DMS 273 treated with DMSO at 0.1 percent for 48 hours (cell line): ENCODE measurements at regions not wholly inside any gene's neighbourhood (a gene's known extent, or its start where the extent isn't known, plus 50 kb on each side); places are given as distances from the start of the nearest gene placed in this dataset.

Experiments
- DNase-seq: peaks from one replicate; lab custom pipeline; 2025; lab: John Stamatoyannopoulos, UW

DNA sequence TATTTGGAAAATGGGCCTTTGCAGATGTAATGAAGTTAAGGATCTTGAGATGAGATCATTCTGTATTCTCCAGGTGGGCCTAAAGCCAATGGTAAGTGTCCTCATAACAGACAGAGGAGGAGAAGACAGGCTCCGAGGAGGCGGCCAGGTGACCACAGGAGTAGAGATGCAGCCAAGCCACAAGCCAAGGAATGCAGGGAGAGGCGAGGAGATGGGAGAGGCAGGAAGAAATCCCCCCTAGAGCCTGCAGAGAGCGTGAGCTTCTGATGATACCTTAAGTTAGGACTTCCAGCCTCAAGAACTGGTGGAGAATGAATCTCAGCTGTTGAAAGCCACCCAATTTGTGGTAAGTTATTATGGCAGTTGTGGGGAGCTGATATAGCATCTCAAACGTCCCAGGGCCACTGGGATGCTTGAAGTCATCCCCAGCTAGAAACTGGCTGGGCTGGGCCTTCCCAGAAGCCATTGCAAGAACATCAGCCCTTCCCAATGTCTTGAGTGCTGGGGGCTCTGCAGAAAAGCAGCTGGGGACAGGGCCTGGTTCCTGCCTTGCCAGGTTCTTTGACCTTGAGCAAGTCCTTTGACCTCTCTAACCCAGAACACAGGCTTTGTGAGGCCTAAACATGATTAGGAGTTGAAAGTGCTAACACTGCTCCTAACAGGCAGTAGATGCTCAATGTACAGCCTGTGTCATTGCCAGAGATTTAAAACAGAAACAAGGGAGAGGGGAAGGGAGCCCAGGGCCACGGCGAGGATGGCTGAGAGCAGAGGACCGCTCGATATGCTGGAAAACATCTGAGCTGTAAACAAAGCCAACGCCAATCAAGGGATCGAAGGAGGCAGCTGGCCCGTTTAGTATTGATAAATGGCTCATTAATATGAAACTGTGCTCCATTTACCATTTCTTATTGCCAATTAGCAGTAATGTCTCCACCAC lies 632.3 kb downstream of the TBC1D22A start:
- DNase-seq: no peak

DNA sequence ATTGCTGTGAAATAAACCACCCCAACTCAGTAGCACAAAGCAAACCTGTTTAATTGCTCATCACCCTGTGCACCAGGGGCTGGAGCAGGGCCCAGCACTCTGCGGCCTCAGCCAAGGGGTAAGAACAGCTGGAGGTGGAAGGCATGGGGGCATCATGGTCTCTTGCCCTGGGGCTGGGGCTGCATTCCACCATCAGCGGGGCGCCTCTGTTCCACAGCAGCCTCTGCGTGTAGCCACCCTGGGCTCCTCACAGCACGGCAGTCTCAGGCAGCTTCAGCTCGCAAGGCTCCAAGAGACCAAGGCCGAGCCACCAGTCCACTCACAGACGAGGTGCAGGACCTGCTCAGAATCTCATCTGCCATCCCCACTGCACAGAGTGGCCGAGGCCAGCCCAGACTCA lies 630.7 kb downstream of the TBC1D22A start:
- DNase-seq: no peak

DNA sequence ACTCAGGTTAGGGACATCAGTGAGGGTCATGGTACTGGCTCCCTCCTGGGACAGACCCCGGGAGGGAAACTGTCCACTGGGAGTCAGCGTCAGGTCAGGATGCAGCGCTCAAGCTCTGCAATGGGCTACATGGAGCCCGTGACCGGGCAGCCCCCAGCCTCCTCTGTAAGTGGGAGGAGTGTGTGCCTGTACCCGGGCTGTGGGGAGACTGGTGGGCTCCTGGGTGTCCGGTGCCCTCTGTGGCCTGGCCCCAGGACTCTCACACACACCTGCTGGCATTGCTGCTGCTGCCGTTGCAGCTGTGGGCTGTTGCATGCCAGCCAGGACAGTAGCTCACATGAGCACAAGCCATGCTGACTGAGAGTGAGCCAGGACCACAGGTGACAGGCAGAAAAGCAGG lies 630.3 kb downstream of the TBC1D22A start:
- no peak for DNase-seq

DNA sequence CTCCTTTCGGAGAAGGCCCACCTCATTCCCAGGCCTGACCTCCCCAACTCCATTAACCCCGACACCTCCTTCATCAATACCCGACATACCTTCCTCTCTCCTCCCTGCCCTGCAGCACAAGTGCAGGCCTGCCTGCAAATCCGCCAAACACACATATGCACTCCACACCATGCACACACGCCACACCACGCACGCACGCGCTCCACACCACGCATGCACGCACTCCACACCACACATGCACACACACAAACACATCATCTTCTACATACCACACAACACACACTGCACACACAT lies 629.6 kb downstream of the TBC1D22A start:
- DNase-seq: no peak

DNA sequence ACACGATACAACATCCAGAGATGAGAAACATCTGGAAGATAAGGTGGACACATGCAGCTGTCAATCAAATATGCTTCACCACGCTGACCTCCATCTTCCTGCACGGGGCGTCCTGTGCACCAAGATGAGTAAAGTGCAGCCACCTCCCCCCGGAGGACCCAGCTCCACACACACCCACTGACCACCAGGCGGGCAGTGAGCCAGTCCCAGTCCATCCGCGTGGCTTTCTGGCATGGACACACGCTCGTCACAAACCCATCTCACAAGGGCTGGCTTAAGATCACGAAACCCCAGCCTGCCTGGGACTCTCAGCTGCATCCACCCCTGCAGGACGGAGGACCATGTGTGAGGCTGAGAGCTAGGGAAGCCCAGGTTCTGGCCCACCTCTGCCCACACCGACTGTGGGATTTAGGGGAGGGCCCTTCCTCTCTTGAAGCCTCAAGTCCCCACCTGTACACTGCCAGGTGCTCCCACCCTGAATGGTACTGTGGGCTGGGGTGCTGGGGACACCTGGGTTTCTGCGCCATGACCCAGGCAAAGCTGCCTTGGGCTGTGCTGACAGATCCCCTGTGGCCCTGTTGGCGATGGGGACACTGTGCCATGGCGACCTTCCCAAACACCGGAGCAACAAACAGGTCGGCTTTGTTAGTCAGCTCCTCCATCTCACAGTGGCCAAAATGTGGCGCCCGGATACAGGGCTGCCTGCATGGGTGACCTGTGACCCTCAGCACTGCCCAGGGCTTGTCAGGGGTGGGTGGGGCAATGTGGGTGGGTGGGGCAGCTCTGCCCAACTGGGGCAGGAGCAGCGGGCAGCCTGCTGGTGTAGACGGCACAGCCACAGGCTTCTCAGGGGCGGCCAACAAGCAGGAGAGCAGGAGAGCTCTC lies 629.0 kb downstream of the TBC1D22A start:
- no peak for DNase-seq

DNA sequence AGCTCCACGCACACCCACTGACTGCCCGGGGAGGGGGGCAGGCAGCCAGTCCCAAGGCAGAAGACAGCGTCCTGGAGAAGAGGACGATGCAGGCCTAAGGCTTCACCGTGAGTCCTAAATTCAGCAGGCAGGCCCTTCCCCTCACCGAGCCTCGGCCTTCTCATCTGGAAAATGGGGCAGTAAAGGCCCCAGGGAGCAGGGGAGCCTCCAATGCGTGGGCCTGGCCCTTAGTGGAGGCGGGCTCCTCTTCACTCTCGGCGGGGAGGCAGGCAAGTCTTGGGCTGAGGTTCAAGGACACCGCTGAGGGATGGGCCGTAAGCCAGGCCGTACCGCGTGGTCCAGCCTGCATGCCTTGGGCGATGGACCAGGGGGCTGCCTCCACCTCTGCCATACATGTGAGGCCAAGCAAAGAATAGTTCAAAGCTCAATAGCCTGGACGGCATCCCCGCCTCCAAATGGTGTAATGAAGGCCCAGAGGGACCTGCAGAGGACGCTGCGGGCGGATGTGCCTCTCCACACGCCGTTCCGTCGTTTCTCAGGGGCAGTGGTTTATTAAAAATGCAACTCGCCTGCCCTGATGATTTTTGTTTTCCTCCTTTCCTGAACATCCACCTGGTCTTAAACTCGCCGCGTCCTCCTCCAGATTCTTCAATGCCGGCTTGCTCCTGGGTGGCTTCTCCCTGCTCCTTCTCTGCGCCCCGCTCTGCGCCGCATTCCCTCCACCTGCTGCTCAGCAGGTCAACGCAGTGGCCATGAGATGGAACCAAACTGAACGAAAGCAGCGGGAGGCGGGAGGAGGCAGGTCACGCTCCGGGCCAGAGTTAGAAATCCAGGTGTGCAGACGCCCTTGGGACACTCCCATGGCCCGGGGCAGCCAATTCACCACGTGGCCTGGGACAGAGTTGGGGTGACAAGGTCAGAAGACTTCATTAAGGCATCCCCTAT lies 627.8 kb downstream of the TBC1D22A start:
- DNase-seq: no peak

DNA sequence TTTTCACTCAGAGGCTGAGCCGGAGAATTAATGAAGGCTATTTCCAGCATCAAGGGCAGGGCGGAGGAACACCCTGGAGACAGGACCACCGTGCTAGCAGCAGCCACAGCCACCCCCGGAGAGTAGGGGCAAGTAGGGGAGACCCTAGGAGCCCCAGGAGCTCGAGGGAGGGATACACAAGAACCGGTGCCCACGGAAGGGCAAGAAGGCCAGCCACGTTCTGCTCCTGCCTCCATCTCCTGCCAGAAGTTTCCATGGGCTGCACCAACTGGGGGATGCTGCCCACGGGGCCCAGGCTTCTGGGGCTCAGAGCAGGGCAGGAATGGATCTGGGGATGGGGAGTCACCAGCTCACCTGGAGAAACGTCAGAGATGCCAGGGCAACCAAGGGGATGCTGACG lies 626.8 kb downstream of the TBC1D22A start:
- DNase-seq: no peak

DNA sequence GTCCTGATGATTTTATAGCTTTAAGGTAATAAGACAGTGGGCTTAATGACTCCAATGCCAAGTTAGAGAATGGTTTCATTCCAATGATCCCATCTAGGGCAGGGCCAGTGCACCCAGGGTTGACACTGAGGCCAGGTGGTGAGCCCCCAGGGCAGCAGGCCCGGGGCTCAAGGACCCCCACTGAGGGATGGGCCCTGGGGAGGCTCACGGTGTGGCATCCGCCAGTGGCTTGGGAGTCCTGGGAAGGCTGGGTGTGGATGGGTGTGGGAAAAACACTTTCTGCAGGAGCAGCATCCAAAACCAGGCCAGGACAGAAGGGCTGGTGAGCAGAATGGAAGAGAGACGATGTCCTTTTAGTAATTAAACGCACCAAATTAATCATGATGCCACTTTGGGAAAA lies 626.3 kb downstream of the TBC1D22A start:
- no peak for DNase-seq

DNA sequence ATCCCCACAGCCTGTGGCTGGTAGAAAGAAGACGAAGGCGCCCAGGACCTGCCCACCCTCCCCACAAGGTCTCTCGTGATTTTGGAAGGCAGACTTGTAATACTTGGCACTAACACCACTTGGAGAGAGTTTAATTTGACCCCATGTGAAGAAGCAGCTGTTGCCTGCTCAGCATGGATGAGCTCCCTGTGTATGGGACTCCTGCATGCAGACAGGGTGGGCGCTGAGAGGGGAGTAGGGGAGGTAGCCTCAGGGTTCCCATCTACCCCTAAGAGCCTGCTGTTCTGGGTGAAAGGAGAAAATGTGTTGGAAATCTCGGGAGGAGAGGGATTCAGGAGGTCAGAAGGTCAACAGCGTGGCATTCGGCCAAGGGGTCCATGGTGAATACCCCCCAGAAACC lies 625.9 kb downstream of the TBC1D22A start:
- no peak for DNase-seq

DNA sequence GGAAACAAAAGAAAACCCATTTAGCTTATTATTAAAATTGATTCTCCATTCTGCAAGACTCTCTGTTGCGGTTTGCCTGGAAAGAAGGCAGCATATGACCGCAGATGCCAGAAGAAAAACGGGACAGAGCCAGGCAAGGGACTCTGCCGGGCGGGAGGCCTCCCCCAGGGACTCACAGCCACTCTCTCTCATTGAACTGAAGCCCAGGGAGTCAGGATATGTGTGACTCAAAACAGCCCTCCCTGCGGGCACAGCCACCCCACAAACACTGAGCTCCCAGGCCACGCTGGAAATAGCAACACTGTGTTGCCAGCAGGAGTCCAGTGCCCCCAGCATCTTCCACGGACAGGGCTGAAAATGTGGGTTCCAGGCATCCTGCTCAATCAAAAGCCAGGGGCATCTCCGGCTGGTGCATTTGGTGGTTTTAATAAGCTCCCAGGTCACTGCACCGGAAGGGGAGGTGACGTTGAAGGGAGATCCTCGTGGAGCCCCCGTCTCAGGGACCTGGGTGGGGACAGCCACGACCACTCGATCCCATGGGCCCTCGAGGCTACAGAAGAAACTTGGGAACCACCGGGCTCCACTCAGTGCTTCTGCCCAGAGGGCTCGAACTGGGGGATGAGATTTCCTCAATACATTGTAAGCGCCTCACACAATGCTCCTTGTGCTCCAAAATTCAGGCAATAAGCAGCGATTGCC lies 624.5 kb downstream of the TBC1D22A start:
- DNase-seq: no peak

DNA sequence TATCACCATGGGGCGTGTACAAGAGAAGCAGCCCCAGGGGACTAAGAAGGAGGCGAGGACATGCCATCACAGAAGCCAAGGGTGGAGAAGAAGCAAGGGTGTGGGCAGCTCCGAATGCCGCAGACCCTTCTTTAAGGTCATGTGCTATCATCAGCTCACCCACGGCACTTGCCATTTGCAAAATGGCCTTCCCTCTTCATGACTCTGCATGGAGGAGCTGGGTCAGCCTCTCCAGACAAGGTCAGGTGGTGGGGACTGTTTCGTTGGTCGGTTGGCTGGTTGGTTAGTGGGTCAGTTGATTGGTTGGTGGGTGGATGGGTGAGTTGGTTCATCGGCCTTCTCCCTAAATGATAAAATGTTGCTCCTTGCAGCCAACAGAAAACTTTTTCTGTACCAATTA lies 622.5 kb downstream of the TBC1D22A start:
- DNase-seq: no peak

DNA sequence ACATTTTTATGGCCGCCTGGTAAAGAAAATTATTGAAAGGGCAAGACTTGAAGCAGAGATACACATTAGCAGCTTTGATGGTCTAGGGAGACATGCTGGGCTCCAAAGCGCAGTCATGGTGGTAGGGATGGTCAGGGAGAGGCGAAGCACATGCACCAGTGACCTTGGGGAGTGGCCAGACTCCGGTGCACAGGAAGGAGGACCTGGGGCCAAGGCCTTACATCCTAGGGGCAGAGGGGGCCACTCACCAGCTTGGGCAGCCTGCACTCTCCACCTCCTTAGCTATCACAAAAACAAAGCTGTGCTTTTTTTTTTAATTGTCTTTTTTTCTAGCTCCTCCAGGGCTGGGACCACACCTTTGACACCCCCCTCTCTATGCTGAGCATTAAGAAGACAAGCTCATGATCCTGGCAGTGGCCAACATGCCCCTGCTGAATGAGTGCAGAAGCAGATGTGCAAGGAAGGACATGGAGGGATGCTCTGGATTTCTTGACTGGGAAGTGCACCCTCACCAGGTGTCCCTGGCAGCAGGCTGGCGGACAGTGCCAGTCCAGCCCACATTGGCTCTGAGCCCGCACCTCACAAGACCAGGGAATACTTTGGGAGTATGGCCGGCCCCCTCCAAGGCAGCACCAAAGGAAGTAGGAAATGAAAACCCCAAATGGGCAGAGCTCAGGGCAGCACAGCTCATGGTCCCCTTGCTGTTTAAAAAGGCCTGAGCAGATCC lies 619.9 kb downstream of the TBC1D22A start:
- DNase-seq: no peak

DNA sequence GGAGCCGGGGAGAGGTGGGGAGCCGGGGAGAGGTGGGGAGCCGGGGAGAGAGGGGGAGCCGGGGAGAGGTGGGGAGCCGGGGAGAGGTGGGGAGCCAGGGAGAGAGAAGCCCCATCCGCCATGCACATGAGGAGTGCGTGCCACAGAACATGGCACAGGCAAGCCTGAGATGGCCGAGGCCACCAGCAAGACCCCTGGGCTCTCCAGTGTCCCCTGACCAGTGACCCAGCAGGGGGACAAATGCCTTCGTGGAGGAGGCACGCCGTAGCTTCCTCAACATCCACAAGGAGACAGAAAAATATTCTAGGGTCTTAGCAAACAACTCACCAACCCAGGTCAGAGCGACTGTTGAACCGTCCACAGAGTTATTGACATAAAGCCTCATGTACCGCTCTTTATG lies 618.8 kb downstream of the TBC1D22A start:
- DNase-seq: no peak

DNA sequence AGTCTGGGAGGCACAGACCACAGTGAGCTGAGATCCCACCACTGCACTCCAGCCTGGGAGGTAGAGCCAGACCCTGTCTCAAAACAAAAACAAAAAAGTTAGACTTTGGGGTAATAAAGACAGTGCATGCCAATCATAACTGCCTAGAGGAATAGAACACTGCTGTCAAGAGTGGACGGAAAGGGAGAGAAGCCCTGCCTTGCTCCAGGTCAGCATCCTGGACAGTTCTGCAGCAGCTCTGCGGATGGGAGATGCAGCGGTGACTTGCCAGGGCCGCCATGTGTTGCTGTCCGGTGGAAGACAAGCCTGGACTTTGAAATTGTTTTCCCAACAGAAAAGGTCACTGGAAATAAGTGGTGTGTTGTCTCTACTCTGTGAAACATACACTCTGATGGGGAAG lies 618.2 kb downstream of the TBC1D22A start:
- DNase-seq: no peak

DNA sequence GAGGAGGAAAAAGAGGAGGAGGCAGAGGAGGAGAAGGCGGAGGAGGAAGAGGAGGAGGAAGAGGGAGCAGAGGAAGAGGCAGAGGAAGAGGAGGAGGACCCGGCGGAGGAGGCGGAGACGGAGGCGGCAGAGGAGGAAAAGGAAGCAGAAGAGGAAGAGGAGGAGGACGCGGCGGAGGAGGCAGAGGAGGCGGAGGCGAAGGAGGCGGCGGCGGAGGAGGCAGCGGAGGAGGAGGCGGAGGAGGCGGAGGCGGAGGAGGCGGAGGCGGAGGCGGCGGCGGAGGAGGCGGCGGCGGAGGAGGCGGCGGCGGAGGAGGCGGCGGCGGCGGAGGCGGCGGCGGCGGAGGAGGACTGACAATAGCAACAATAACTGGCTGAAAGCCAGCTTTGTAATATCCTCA lies 616.6 kb downstream of the TBC1D22A start:
- DNase-seq: no peak

DNA sequence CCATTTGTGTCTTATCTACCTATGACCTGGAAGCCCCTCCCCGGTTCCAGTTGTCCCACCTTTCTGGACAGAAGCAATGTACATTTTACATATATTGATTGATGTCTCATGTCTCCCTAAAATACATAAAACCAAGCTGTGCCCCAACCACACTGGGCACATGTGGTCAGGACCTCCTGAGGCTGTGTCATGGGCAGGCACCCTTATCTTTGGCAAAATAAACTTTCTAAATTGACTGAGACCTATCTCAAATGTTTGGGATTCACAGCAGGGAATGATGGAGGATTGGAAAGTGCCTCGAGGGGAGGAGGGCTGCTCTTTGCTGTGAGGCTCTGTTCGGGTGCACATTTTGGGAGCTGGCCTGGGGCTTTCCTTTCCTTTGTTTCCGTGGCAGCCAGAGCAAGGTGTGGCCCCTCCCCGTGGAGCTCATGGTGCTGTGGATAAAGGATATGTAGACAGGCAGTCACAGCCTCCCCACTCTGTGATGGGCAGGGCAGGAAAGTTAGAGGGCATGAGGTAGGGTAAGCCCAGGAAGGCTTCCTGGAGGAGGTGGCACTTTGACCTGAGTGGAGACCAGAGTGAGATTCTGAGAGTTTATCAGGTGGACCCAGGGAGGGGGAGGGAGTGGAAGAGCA lies 615.6 kb downstream of the TBC1D22A start:
- no peak for DNase-seq

DNA sequence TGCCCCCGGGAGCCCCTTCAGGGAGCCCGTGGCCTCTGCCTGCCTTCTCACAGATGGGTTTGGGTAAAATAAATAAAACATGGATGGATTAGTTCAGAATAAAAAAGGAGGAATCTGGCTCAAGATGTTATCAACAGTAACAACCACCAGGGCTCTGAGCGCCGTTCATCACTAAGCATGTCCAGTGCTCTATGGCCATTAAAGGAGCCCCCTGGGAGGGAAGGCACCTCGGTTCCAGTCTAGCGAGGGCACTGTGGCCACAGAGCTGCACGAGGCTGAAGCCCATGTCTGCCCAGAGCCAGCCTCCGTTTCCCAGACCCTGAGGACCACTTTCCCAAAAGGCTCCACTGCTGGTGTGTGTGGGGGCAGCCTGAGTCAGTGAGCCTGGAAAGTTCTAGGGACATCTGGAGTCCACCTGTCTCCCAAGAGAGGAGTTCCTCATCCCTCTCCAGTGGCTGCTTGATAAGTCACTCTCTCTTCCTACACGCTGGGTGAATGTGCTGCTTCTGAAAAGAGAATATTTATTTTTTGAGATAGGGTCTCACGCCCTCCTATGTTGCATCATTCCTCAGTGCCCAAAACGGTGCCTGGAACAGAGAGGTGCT lies 614.6 kb downstream of the TBC1D22A start:
- no peak for DNase-seq

DNA sequence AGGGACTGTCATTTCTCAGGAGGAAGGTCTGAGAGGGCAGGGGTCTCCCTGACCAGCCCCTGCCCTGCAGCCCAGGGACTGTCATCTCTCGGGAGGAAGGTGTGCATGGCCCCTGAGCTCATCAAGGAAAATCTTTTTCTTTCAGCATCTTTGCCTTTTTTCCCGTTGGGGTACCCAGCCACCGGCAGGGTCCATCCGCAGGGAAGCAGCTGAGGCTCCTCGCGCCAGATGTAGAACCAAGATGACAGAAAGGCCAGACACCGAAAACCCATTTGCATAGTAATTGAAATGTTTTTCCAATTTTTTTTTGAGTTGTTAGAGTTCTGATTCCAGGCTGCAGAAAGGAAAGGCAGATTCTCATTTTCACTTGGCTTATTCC lies 613.9 kb downstream of the TBC1D22A start:
- DNase-seq: no peak

DNA sequence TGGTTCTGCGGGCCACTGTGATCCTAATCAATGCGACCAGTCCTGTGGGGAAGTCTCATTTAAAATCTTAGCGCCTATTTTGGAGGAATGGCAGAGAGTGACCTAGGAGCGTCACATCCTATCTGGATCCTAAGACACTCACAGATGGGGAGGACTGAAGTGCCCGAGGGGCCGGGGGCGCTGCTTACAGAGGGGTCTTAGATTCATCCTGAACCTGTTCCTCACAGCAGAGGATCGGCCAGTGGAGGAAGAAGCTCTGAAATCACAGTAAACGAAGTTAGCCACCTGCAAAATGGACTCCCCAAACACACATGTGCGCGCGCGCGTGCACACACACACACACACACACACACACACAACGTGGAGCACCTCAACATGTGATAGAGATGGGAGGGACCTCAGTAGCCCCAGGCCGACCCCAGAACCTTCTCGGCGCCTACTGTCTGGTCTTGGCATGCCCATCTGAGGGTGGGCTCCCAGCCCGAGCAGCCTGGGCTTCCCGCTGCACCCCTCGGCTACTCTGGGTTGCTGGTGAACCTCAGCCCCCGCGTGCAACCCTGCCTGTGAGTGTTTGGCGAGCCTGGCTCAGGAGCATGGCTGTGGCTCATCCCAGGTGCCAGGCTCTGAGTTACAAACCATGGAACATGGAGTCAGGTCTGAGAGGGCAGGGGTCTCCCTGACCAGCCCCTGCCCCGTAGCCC lies 613.3 kb downstream of the TBC1D22A start:
- no peak for DNase-seq
